MM.1S (cell line): ENCODE measurements at regions not wholly inside any gene's neighbourhood (a gene's known extent, or its start where the extent isn't known, plus 50 kb on each side); places are given as distances from the start of the nearest gene placed in this dataset.

Source experiments
- DNase-seq: peaks from one replicate; pipeline ENCODE4 v3.0.0-alpha.2; 2015
- H2AFZ ChIP-seq: fragments of 300-600 bp; sonication (generic); 2 replicates; pipeline ENCODE4 v1.6.0; 2016; ENCODE audit warnings: antibody characterized with exemption, low read length
- H3F3A ChIP-seq: fragments of 300-600 bp; sonication (generic); 2 replicates; pipeline ENCODE4 v1.6.1; 2016; ENCODE audit warnings: mild to moderate bottlenecking, antibody characterized with exemption, low read length, moderate library complexity, mixed read lengths; ENCODE audit not compliant: insufficient read depth
- H3K27ac ChIP-seq: fragments of 300-600 bp; sonication (generic); 2 replicates; pipeline ENCODE4 v1.5.1; 2016; ENCODE audit warnings: mild to moderate bottlenecking, low read length
- H3K27me3 ChIP-seq: fragments of 300-600 bp; sonication (generic); replicated peaks from 2 replicates; pipeline ENCODE4 v1.6.0; 2016; ENCODE audit warnings: low read length; ENCODE audit not compliant: insufficient read depth
- H3K36me3 ChIP-seq: fragments of 300-600 bp; sonication (generic); replicated peaks from 2 replicates; pipeline ENCODE4 v1.6.1; 2016; ENCODE audit warnings: mild to moderate bottlenecking, low read length, mixed read lengths; ENCODE audit not compliant: insufficient read depth
- H3K4me1 ChIP-seq: fragments of 300-600 bp; sonication (generic); 2 replicates; pipeline ENCODE4 v1.6.1; 2016; ENCODE audit warnings: low read length, mixed read lengths
- H3K4me2 ChIP-seq: fragments of 300-600 bp; sonication (generic); 2 replicates; pipeline ENCODE4 v1.6.0; 2016; ENCODE audit warnings: low read depth, low read length
- H3K4me3 ChIP-seq: fragments of 300-600 bp; sonication (generic); 2 replicates; pipeline ENCODE4 v1.5.1; 2016; ENCODE audit warnings: low read length, mixed read lengths
- H3K79me2 ChIP-seq: fragments of 300-600 bp; sonication (generic); 2 replicates; pipeline ENCODE4 v1.6.1; 2016; ENCODE audit warnings: mixed run types, low read length, mixed read lengths
- H3K9ac ChIP-seq: fragments of 300-600 bp; sonication (generic); 2 replicates; pipeline ENCODE4 v1.6.1; 2016; ENCODE audit warnings: low read length, mixed read lengths
- H3K9me2 ChIP-seq: fragments of 300-600 bp; sonication (generic); replicated peaks from 2 replicates; pipeline ENCODE4 v1.6.1; 2016; ENCODE audit warnings: mild to moderate bottlenecking, low read length, mixed read lengths; ENCODE audit not compliant: insufficient read depth
- H3K9me3 ChIP-seq: fragments of 300-600 bp; sonication (generic); replicated peaks from 2 replicates; pipeline ENCODE4 v1.6.1; 2016; ENCODE audit warnings: mild to moderate bottlenecking, low read length, mixed read lengths; ENCODE audit not compliant: insufficient read depth
- H4K20me1 ChIP-seq: fragments of 300-600 bp; sonication (generic); 2 replicates; pipeline ENCODE4 v1.6.1; 2016; ENCODE audit warnings: mild to moderate bottlenecking, low read length, moderate library complexity, mixed read lengths; ENCODE audit not compliant: insufficient read depth
- EZH2 ChIP-seq: fragments of 300-600 bp; sonication (generic); optimal IDR thresholded peaks from 2 replicates; pipeline ENCODE3; 2017; ENCODE audit warnings: low read depth, mild to moderate bottlenecking, antibody characterized with exemption, low read length, mixed read lengths
- EZH2phosphoT487 ChIP-seq: fragments of 300-600 bp; sonication (generic); IDR thresholded peaks from 2 replicates; pipeline ENCODE4 v1.6.1; 2018; ENCODE audit warnings: antibody characterized with exemption, low read length
- TF ChIP-seq, protein P1 (sequence below): fragments of 300-600 bp; sonication (generic); IDR thresholded peaks from 2 replicates; pipeline ENCODE4 v1.5.1; 2016; ENCODE audit warnings: antibody characterized with exemption, low read length, mixed read lengths

DNA sequence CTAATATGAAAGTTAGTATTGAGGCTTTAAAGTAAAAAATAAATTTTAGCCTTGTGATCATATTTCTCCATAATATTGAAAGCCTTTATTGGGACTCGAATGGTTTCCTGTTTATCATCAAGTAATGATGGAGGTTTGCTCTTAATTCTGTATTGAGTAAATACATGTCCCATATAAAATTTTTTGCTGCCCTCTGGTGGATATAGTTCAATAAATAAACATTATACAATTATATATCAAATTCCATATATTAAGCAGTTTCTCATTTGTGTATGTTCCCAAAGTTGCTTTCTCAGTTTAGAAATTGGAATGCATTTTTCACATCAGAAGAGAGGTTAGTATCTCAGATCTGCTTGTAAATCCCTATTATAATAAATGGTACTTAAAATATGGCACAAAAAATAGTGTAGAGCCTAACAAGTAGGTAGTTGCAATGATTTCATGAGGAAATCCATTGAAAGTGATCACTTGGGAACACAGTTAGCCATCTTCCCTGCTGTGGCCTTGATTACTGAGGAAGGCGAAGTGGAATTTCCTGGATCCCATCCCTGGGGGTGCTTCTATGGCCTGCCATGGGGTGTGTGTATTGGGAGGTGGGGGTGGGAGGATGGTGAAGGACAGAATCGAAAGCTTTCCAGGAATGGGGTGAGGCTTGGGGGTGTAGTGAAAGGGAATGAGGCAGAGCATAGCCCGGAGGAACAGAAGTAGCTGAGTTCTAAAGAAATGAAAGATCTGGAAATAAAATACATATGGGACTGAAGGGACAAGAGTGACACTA lies 84.1 kb upstream of the C21orf91 start:
- Histone ChIP-seq H3K9ac (no peak overlapping the region), H3F3A (no peaks in the 10 kb centered on the region), H3K36me3 (no peaks in the 10 kb centered on the region), H3K4me3 (no peak overlapping the region), H3K9me3 (no peaks in the 10 kb centered on the region), H3K27me3 (no peaks in the 10 kb centered on the region), H3K4me2 (no peak overlapping the region), H4K20me1 (no peaks in the 10 kb centered on the region), H3K79me2 (no peaks in the 10 kb centered on the region), H3K9me2 (no peaks in the 10 kb centered on the region), H3K27ac (no peak overlapping the region), H2AFZ (no peak overlapping the region), H3K4me1 (no peaks in the 10 kb centered on the region)
- peak; percentile 67 for DNase-seq
- no peak for TF ChIP-seq EZH2phosphoT487
- TF ChIP-seq, protein P1, sequence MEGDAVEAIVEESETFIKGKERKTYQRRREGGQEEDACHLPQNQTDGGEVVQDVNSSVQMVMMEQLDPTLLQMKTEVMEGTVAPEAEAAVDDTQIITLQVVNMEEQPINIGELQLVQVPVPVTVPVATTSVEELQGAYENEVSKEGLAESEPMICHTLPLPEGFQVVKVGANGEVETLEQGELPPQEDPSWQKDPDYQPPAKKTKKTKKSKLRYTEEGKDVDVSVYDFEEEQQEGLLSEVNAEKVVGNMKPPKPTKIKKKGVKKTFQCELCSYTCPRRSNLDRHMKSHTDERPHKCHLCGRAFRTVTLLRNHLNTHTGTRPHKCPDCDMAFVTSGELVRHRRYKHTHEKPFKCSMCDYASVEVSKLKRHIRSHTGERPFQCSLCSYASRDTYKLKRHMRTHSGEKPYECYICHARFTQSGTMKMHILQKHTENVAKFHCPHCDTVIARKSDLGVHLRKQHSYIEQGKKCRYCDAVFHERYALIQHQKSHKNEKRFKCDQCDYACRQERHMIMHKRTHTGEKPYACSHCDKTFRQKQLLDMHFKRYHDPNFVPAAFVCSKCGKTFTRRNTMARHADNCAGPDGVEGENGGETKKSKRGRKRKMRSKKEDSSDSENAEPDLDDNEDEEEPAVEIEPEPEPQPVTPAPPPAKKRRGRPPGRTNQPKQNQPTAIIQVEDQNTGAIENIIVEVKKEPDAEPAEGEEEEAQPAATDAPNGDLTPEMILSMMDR = peak; percentile 21
- TF ChIP-seq EZH2 = no peak

DNA sequence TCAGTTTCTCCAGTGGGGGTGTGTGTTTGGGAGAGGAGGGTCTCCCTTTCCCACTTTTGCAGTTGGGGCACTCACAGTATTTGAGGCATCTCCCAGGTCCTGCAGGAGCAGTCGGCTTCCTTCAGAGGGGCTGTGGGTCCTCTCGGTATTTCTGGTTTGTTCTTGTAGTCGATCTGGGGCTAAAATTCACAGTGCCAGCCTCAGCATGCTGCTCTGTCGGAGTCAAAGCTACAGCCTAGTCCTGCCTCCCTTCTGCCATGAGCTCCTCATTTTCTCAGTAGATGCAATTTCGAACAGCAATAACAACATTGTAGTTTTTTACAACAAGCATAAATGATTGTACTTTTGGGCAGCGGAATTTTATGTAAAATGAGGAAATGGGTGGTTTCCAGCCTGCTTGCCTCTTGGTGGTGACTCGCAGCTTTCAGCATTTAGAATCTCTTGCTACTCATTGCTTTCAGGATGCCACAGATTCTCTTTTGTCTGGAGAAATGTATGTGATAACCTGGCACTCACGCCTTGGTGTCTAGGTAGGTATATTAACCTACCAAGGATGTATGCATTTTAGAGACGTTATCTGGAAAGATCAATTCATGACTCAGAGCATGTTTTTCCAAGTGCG lies 82.4 kb upstream of the C21orf91 start:
- H3K4me2 ChIP-seq = no peak overlapping the region
- H3K4me1 ChIP-seq = 0 out of 2 replicates have a peak, but pooled peaks cover 5% of the 10 kb centered on the region
- no peaks in the 10 kb centered on the region for H3F3A ChIP-seq
- no peaks in the 10 kb centered on the region for H3K9me3 ChIP-seq
- no peaks in the 10 kb centered on the region for H3K79me2 ChIP-seq
- TF ChIP-seq EZH2 (no peak), EZH2phosphoT487 (no peak)
- TF ChIP-seq, protein P1 = no peak
- no peaks in the 10 kb centered on the region for H4K20me1 ChIP-seq
- no peak overlapping the region for H2AFZ ChIP-seq
- H3K4me3 ChIP-seq = no peak overlapping the region
- H3K9me2 ChIP-seq = no peaks in the 10 kb centered on the region
- H3K36me3 ChIP-seq = no peaks in the 10 kb centered on the region
- no peak for DNase-seq
- H3K27me3 ChIP-seq = no peaks in the 10 kb centered on the region
- H3K9ac ChIP-seq = no peak overlapping the region
- no peak overlapping the region for H3K27ac ChIP-seq

DNA sequence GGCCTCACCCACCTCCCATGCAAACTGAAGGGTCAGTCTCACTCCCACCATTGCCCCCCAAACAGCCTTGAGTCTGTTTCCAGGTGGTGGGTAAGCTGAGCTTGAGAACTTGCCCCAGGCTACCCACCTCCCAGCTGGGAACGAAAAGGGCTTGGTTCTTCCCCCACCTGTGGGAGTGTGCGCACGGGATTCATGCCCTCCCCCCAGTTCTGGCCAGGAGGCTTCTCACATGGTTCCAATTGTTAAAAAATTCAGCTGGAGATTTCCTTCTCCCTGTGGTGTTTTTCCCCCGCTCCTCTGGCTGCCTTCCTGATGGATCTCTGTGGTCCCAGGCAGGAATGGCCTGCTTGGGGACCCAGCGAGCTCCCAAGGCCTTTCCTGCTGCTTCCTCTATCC lies 81.8 kb upstream of the C21orf91 start:
- Histone ChIP-seq H3K9ac (no peak overlapping the region), H3K4me2 (no peak overlapping the region), H3K9me3 (no peaks in the 10 kb centered on the region), H3K36me3 (no peaks in the 10 kb centered on the region), H3F3A (no peaks in the 10 kb centered on the region), H2AFZ (no peak overlapping the region), H3K79me2 (no peaks in the 10 kb centered on the region), H3K4me3 (no peak overlapping the region), H3K27ac (no peak overlapping the region), H3K4me1 (0 out of 2 replicates have a peak, but pooled peaks cover 5% of the 10 kb centered on the region), H4K20me1 (no peaks in the 10 kb centered on the region), H3K27me3 (no peaks in the 10 kb centered on the region), H3K9me2 (no peaks in the 10 kb centered on the region)
- TF ChIP-seq, protein P1 = no peak
- TF ChIP-seq EZH2 (no peak), EZH2phosphoT487 (no peak)
- DNase-seq = no peak
